PC-9 (cell line): ENCODE measurements at regions not wholly inside any gene's neighbourhood (a gene's known extent, or its start where the extent isn't known, plus 50 kb on each side); places are given as distances from the start of the nearest gene placed in this dataset.

Experiments
- BruUV-seq: library from RNA; stranded (reverse); fragments of 400-500 nt; replicated peaks from 2 replicates; lab custom pipeline; 2021; lab: Mats Ljungman, UMichigan
- CTCF ChIA-PET: fragments of 300-600 bp; sonication (Branson Sonifier 250); formaldehyde crosslinking; loops from one replicate; lab custom pipeline; 2022; ENCODE audit warnings: antibody characterized with exemption; lab: Charles Lee
- POLR2A ChIA-PET: fragments of 300-600 bp; sonication (Branson Sonifier 250); formaldehyde crosslinking; loops from one replicate; lab custom pipeline; 2022; ENCODE audit warnings: antibody characterized with exemption; ENCODE audit not compliant: unreplicated experiment; lab: Charles Lee
- DNase-seq, 2 experiments: peaks; one replicate each; pipeline versions ENCODE4 v3.0.0 to v3.0.0-alpha.2; 2015 to 2022; ENCODE audit warnings: mixed read lengths in 1 of 2
- H2AFZ ChIP-seq: fragments of 200-600 bp; sonication (generic); 2 replicates; pipeline ENCODE4 v1.8.1; 2017; ENCODE audit warnings: antibody characterized with exemption
- H3F3A ChIP-seq: fragments of 200-600 bp; sonication (generic); 2 replicates; pipeline ENCODE4 v1.8.1; 2017; ENCODE audit warnings: antibody characterized with exemption, mild to moderate bottlenecking, low read depth; ENCODE audit not compliant: insufficient read depth
- H3K27ac ChIP-seq: fragments of 200-600 bp; sonication (generic); 2 replicates; pipeline ENCODE4 v1.6.1; 2016; ENCODE audit warnings: mixed run types
- H3K27me3 ChIP-seq: fragments of 200-600 bp; sonication (generic); 2 replicates; pipeline ENCODE4 v1.6.1; 2016; ENCODE audit warnings: low read depth, mixed run types; ENCODE audit not compliant: insufficient read depth
- H3K36me3 ChIP-seq: fragments of 200-600 bp; sonication (generic); 2 replicates; pipeline ENCODE4 v1.6.1; 2016; ENCODE audit warnings: low read depth, mixed run types
- H3K4me1 ChIP-seq: fragments of 200-600 bp; sonication (generic); replicated peaks from 2 replicates; pipeline ENCODE4 v1.6.1; 2016; ENCODE audit warnings: mixed run types; ENCODE audit not compliant: insufficient read depth
- H3K4me2 ChIP-seq: fragments of 200-600 bp; sonication (generic); 2 replicates; pipeline ENCODE4 v1.6.1; 2017; ENCODE audit warnings: mixed run types
- H3K4me3 ChIP-seq: fragments of 200-600 bp; sonication (generic); 2 replicates; pipeline ENCODE4 v1.6.1; 2016; ENCODE audit warnings: mixed run types
- H3K79me2 ChIP-seq: fragments of 200-600 bp; sonication (generic); 2 replicates; pipeline ENCODE4 v1.6.1; 2017; ENCODE audit warnings: low read depth, mixed run types
- H3K9me2 ChIP-seq: fragments of 200-600 bp; sonication (generic); 2 replicates; pipeline ENCODE4 v1.8.1; 2017; ENCODE audit warnings: mild to moderate bottlenecking; ENCODE audit not compliant: insufficient read depth
- H3K9me3 ChIP-seq: fragments of 200-600 bp; sonication (generic); 2 replicates; pipeline ENCODE4 v1.8.1; 2016; ENCODE audit warnings: low read depth; ENCODE audit not compliant: insufficient read depth
- H4K20me1 ChIP-seq: fragments of 200-600 bp; sonication (generic); 2 replicates; pipeline ENCODE4 v1.8.1; 2017; ENCODE audit not compliant: insufficient read depth
- EZH2 ChIP-seq: fragments of 200-600 bp; sonication (generic); IDR thresholded peaks from 2 replicates; pipeline ENCODE4 v1.8.0; 2017; ENCODE audit warnings: antibody characterized with exemption, low read depth
- intact Hi-C: fragments of 100-400 bp; cut with micrococcal nuclease; formaldehyde crosslinking; loops from one replicate; pipeline ENCODE4 v1.10.0; 2022; ENCODE audit not compliant: unreplicated experiment
- TF ChIP-seq, protein P1 (sequence below): fragments of 200-600 bp; sonication (generic); conservative IDR thresholded peaks from 2 replicates; pipeline ENCODE4 v1.6.1; 2017; ENCODE audit warnings: mixed run types, antibody characterized with exemption, mild to moderate bottlenecking, moderate library complexity

- no peaks in the 10 kb centered on the region for H4K20me1 ChIP-seq
- H3K9me3 ChIP-seq = no peaks in the 10 kb centered on the region
- H3K4me1 ChIP-seq = no peaks in the 10 kb centered on the region
- no peaks in the 10 kb centered on the region for H3F3A ChIP-seq
- H3K27ac ChIP-seq = no peak overlapping the region
- no peaks in the 10 kb centered on the region for H3K27me3 ChIP-seq
- no peak for DNase-seq
- no peak overlapping the region for H3K4me3 ChIP-seq
- POLR2A ChIA-PET = no interaction called here
- no peaks in the 10 kb centered on the region for H3K9me2 ChIP-seq
- no peak overlapping the region for H2AFZ ChIP-seq
- H3K36me3 ChIP-seq = no peaks in the 10 kb centered on the region
- no peaks in the 10 kb centered on the region for H3K79me2 ChIP-seq
- no TSS peak for BruUV-seq
- CTCF ChIA-PET = no interaction called here
- TF ChIP-seq, protein P1, sequence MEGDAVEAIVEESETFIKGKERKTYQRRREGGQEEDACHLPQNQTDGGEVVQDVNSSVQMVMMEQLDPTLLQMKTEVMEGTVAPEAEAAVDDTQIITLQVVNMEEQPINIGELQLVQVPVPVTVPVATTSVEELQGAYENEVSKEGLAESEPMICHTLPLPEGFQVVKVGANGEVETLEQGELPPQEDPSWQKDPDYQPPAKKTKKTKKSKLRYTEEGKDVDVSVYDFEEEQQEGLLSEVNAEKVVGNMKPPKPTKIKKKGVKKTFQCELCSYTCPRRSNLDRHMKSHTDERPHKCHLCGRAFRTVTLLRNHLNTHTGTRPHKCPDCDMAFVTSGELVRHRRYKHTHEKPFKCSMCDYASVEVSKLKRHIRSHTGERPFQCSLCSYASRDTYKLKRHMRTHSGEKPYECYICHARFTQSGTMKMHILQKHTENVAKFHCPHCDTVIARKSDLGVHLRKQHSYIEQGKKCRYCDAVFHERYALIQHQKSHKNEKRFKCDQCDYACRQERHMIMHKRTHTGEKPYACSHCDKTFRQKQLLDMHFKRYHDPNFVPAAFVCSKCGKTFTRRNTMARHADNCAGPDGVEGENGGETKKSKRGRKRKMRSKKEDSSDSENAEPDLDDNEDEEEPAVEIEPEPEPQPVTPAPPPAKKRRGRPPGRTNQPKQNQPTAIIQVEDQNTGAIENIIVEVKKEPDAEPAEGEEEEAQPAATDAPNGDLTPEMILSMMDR = no peak
- no peak for TF ChIP-seq EZH2
- intact Hi-C loops = no loop called here
- H3K4me2 ChIP-seq = no peak overlapping the region
These were observed 304.6 kb downstream of the SPRY1 start for GRCh38 chr4:123701131-123701575.

- no TSS peak for BruUV-seq
- POLR2A ChIA-PET = interaction anchor here (0.6 kb wide), 1 partner anchor 32 kb away, joined by 10 read pairs; no protein-coding TSS in a partner anchor
These were observed 308.8 kb downstream of the SPRY1 start for GRCh38 chr4:123705419-123705818.

DNA sequence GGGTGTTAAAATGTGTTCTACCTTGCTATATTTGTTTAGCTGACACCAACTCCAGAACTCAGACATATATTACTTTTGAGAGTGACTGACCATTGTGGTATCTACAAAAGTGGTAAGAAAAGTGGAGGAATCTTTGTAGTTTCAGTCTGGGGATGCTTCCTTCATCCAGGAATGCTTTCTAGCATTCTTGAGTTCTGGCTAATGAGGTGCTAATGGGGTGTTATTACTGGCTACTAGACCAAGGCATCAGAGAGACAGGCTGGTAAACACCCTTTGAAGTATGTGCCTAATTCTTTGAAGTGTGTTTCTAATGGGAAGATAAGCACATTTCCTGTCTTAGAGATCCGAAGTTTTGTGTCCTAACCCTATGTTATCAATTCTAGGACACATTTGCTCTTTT lies 310.4 kb downstream of the SPRY1 start:
- no peak overlapping the region for H3K4me2 ChIP-seq
- POLR2A ChIA-PET = no interaction called here
- no peak overlapping the region for H3K4me3 ChIP-seq
- H4K20me1 ChIP-seq = no peaks in the 10 kb centered on the region
- no peaks in the 10 kb centered on the region for H3K9me2 ChIP-seq
- CTCF ChIA-PET = no interaction called here
- TF ChIP-seq, protein P1 = no peak
- no peak for TF ChIP-seq EZH2
- intact Hi-C loops = no loop called here
- no peaks in the 10 kb centered on the region for H3K27me3 ChIP-seq
- no peak for DNase-seq
- 0 out of 2 replicates have a peak, but pooled peaks cover 4% of the 10 kb centered on the region for H3K4me1 ChIP-seq
- no peaks in the 10 kb centered on the region for H3K79me2 ChIP-seq
- H3F3A ChIP-seq = no peaks in the 10 kb centered on the region
- H3K9me3 ChIP-seq = no peaks in the 10 kb centered on the region
- no peak overlapping the region for H2AFZ ChIP-seq
- BruUV-seq = no TSS peak
- H3K36me3 ChIP-seq = no peaks in the 10 kb centered on the region
- no peak overlapping the region for H3K27ac ChIP-seq

More at GRCh38 chr4:123705419-123705818, 308.8 kb downstream of the SPRY1 start:
- Histone ChIP-seq H3K9me3 (no peaks in the 10 kb centered on the region), H3K4me1 (0 out of 2 replicates have a peak, but pooled peaks cover 4% of the 10 kb centered on the region), H3K9me2 (no peaks in the 10 kb centered on the region), H2AFZ (no peak overlapping the region), H4K20me1 (no peaks in the 10 kb centered on the region), H3K4me2 (no peak overlapping the region), H3K36me3 (no peaks in the 10 kb centered on the region), H3K27me3 (no peaks in the 10 kb centered on the region), H3K4me3 (no peak overlapping the region), H3F3A (no peaks in the 10 kb centered on the region), H3K27ac (no peak overlapping the region), H3K79me2 (no peaks in the 10 kb centered on the region)
- intact Hi-C loops = no loop called here
- no peak for TF ChIP-seq EZH2
- TF ChIP-seq, protein P1 = no peak
- DNase-seq = no peak
- CTCF ChIA-PET = no interaction called here
